T47D (cell line): ENCODE measurements at regions not wholly inside any gene's neighbourhood (a gene's known extent, or its start where the extent isn't known, plus 50 kb on each side); places are given as distances from the start of the nearest gene placed in this dataset.
"Not testable (repeated sequence)": the region's sequence is repeated elsewhere in the genome, so short reads cannot be mapped to it uniquely, and the experiment has no call there.

Experiments
- DNase-seq, 2 experiments: peaks; one replicate each; pipeline versions ENCODE4 v3.0.0 to v3.0.0-alpha.2; 2011 to 2012; ENCODE audit warnings: low read depth in 1 of 2, low spot score in 1 of 2
- JUND ChIP-seq: IDR thresholded peaks from 2 replicates; pipeline ENCODE4 v1.6.1; 2012; ENCODE audit warnings: low read depth
- in situ Hi-C: cut with HindIII; loops from 2 replicates; pipeline ENCODE4 v1.10.0; 2016; ENCODE audit warnings: low sequenced_read_pairs, low pct_unique_long_range_greater_than_20kb

GRCh38 chr3:102718651-102719050 lies 283.8 kb downstream of the ZPLD1 start:
- in situ Hi-C loops, result no loop called here
- DNase-seq, result no peak
- TF ChIP-seq JUND, result no peak

- in situ Hi-C loops, result no loop called here
- TF ChIP-seq JUND, result no peak
Measured at GRCh38 chr3:102722317-102722716, 287.5 kb downstream of the ZPLD1 start.

GRCh38 chr3:102727340-102727739 lies 292.5 kb downstream of the ZPLD1 start:
- no peak for TF ChIP-seq JUND
- in situ Hi-C loops, result no loop called here
- no peak for DNase-seq

More at GRCh38 chr3:102722317-102722716, 287.5 kb downstream of the ZPLD1 start:
- DNase-seq, result no peak

GRCh38 chr3:102732581-102732980 lies 297.8 kb downstream of the ZPLD1 start:
- DNase-seq, in situ Hi-C loops: not testable (repeated sequence)

GRCh38 chr3:102733791-102734563 lies 299.2 kb downstream of the ZPLD1 start:
- in situ Hi-C loops, result no loop called here
- no peak for TF ChIP-seq JUND
- DNase-seq, result no peak

DNA sequence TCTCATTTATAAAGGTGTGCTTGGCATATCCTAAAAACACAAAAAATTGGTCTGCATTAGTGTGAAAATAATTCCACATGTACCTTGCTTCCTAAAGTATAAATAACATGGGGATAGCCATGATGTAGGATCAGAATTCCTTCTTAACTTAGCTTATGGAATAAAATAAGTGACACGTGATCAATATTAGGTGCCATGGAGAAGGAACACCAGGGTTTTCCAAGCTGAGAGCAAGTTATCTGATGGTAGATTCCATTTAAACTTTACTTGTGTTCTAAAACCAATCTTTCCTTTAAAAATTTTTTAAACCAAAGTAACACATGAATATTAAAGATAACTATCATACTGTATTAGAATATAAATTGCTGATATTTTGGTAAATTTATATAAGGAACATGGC lies 300.5 kb downstream of the ZPLD1 start:
- no peak for DNase-seq
- no peak for TF ChIP-seq JUND
- in situ Hi-C loops, result no loop called here

DNA sequence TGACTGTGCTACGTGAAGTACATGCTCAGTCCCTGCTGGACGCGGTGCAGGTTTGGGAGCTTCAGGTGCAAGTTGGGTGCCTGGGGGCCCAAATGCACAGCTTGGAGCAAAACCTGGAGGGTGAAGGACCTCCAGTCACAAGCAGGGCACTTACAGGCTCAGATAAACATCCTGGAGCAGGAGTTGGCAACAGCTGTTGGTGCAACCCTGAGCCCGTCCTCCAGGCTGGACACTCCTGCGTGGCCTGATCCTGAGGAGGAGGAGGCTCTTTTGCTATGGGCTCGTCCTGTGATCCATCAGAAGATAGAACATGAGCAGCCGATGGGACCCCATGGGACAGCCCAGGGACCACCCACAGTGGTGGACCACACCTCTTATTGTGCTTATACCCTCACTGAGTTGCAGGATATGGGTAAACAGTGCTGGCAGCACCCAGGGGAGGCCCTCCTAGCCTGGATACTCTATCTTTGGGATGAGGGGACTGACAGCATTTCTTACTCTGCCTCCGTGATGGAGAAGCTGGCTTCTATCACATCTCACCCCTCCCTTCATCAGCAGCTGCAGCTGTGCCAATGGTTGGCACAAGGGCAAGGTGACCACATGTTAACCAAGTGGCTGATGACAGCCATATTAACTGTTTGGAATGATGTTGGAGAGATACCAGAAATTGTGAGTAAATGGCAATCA lies 301.6 kb downstream of the ZPLD1 start:
- TF ChIP-seq JUND, result no peak
- in situ Hi-C loops, result no loop called here
- no peak for DNase-seq

GRCh38 chr3:102736975-102737304 lies 302.1 kb downstream of the ZPLD1 start:
- no peak for DNase-seq
- in situ Hi-C loops, result no loop called here
- TF ChIP-seq JUND, result no peak

GRCh38 chr3:102737353-102737752 lies 302.5 kb downstream of the ZPLD1 start:
- in situ Hi-C loops, result no loop called here
- TF ChIP-seq JUND, result no peak
- DNase-seq, result no peak

DNA sequence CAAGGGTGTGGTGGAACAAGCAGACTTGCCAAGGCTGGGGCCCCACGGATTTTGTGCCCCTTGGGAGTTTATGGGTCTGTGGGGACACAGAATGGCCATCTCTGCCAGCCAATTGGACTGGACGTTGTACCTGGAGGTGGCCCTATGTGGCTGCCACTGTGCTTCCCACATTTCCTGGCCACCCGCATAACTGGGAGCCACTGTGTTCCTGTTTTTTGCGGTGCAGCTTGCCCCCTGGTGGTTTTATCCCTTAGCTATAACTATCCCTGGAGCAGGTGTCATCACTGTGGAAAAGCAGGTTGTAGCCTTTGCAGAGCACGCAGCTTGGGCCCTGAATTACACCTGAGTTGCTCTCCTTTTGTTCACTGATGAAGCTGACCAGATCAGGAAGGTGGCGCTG lies 306.3 kb downstream of the ZPLD1 start:
- DNase-seq, result peak in 1 of 2 experiments; percentile 38
- TF ChIP-seq JUND, result no peak
- in situ Hi-C loops, result no loop called here

GRCh38 chr3:102741694-102742093 lies 306.9 kb downstream of the ZPLD1 start:
- TF ChIP-seq JUND, result no peak
- in situ Hi-C loops, result no loop called here
- DNase-seq, result no peak

- peak in 1 of 2 experiments; percentile 27 for DNase-seq
- in situ Hi-C loops, result no loop called here
- no peak for TF ChIP-seq JUND
Measured at GRCh38 chr3:102745881-102746280, 311.1 kb downstream of the ZPLD1 start.

- in situ Hi-C loops, result no loop called here
- no peak for DNase-seq
- TF ChIP-seq JUND, result no peak
Measured at GRCh38 chr3:102747611-102748010, 312.8 kb downstream of the ZPLD1 start.
